Pancreas (tissue), 10 donors: ENCODE measurements at regions not wholly inside any gene's neighbourhood (a gene's known extent, or its start where the extent isn't known, plus 50 kb on each side); places are given as distances from the start of the nearest gene placed in this dataset.

Experiments
- ATAC-seq, 4 donors: fragments of 200-7000 bp; cut with Tn5 transposase; one replicate each; pipeline versions ENCODE4 v1.8.0 to v1.9.1; 2020; ENCODE audit warnings: mild to moderate bottlenecking in 4 of 4, moderate library complexity in 4 of 4
- DNase-seq, 6 donors: peaks; one replicate each; pipeline ENCODE4 v3.0.0-alpha.2; 2020
- FAIRE-seq: peaks from 2 replicates; lab custom pipeline; 2012; peaks lifted over from hg19 to GRCh38; lab: Jason Lieb, UNC
- H3K27ac ChIP-seq, 4 donors: fragments of 200-600 bp; sonication (generic); 1 replicate in 3 of 4; 2 replicates in 1 of 4; pipeline versions ENCODE4 v1.5.0 to v1.8.0; 2020
- H3K27me3 ChIP-seq, 4 donors: fragments of 200-600 bp; one replicate each; pipeline ENCODE4 v1.8.0; 2021
- H3K36me3 ChIP-seq, 3 donors: fragments of 200-600 bp; sonication (generic) in 1 of 3; one replicate each; pipeline versions ENCODE4 v1.5.0 to v1.8.0; 2020 to 2021
- H3K4me1 ChIP-seq, 3 donors: fragments of 200-600 bp; one replicate each; pipeline ENCODE4 v1.8.0; 2021
- H3K4me3 ChIP-seq, 4 donors: fragments of 200-600 bp; sonication (generic) in 2 of 4; one replicate each; pipeline versions ENCODE4 v1.5.0 to v1.8.0; 2020 to 2021
- H3K9me3 ChIP-seq, 4 donors: fragments of 200-600 bp; one replicate each; pipeline ENCODE4 v1.8.0; 2021
- WGBS, 2 donors: extraction: QIAGEN DNeasy Blood & Tissue Kit; methylation state at CpG; one replicate each; pipeline ENCODE4 v1.1.7; 2013; 5-methylcytosine and 5-hydroxymethylcytosine counted together
- intact Hi-C, 3 donors: fragments of 100-400 bp; cut with DNase I; formaldehyde crosslinking; loops; one replicate each; pipeline versions ENCODE4 v1.11.1 to v1.14.2; 2022
- TF ChIP-seq, protein P1 (sequence below), 4 donors: fragments of 200-600 bp; sonication (generic) in 3 of 4; IDR thresholded peaks; one replicate each; pipeline versions ENCODE4 v1.5.0 to v1.8.0; 2021; ENCODE audit warnings: antibody characterized with exemption in 4 of 4
- donor health status: healthy with polysubstance abuse.
- donor health status: DM: no; HTN: no; CAD: no; lungs with moderate emphysema.
- donor health status: DM: no; HTN: no; CAD: no.
- donor health status: control.
- donor health status: control.
- donor health status: Bipolar disorder and iron deficiency.
- donor health status: DM: yes; HTN: yes; CAD: no.
- donor health status: DM: no; HTN: no; CAD: no.
- donor health status: DM: no; HTN: no; CAD: no.
- donor health status: DM: yes; HTN: yes; CAD: no.

DNA sequence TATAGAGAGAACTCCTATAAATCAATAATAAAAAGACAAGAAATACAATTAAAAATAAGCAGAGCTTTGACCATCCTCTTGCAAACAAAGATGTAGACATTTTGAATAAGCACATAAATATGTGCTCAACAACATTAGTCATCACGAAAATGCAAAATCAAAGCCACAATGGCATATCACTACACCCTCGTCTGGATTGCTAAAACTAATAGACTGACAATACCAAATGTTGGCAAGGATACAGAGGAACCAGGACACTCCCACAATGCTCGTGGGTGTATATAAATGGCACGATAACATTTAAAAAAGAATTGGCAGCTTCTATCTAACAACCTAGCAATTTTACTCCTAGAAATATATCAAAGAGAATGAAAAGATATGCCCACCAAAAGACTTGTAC lies 530.8 kb downstream of the HAPSTR1 start:
- FAIRE-seq (no peak), DNase-seq (no peak), ATAC-seq (no peak)
- TF ChIP-seq, protein P1, sequence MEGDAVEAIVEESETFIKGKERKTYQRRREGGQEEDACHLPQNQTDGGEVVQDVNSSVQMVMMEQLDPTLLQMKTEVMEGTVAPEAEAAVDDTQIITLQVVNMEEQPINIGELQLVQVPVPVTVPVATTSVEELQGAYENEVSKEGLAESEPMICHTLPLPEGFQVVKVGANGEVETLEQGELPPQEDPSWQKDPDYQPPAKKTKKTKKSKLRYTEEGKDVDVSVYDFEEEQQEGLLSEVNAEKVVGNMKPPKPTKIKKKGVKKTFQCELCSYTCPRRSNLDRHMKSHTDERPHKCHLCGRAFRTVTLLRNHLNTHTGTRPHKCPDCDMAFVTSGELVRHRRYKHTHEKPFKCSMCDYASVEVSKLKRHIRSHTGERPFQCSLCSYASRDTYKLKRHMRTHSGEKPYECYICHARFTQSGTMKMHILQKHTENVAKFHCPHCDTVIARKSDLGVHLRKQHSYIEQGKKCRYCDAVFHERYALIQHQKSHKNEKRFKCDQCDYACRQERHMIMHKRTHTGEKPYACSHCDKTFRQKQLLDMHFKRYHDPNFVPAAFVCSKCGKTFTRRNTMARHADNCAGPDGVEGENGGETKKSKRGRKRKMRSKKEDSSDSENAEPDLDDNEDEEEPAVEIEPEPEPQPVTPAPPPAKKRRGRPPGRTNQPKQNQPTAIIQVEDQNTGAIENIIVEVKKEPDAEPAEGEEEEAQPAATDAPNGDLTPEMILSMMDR (IDR thresholded peaks at IDR 0.05), result no peak
- Histone ChIP-seq H3K9me3 (peaks cover 0 to 5% (median 0%) of the 10 kb centered on the region in 4 donors), H3K27me3 (no peaks in the 10 kb centered on the region), H3K27ac (no peak overlapping the region), H3K4me3 (no peak overlapping the region), H3K4me1 (no peaks in the 10 kb centered on the region), H3K36me3 (no peaks in the 10 kb centered on the region)
- 65 to 71% methylated on average over 4 of the region's 4 CpGs for WGBS, 2 donors
- intact Hi-C loops, result no loop called here

DNA sequence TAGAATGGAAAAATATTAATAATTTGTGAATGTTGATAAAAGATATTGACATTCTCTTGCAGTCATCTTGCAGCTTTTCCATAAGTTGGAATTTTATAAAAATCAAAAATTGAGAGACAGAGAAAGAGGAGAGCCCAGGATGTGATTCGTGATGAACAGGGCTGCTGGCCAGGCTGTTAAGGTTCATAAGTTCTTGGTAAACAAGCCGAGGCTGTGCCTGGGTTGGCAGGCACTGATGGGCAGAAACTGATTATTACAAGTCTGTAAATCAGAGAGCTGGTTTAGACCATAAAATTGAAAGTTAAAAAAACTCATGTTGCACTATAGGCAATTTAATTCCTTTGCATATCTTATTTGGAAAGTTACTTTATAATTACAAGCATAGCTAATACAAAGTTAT lies 533.7 kb downstream of the HAPSTR1 start:
- Histone ChIP-seq H3K4me1 (no peaks in the 10 kb centered on the region), H3K36me3 (no peaks in the 10 kb centered on the region), H3K4me3 (no peak overlapping the region), H3K9me3 (peaks cover 0 to under 1% (median 0%) of the 10 kb centered on the region in 4 donors), H3K27ac (no peak overlapping the region), H3K27me3 (no peaks in the 10 kb centered on the region)
- intact Hi-C loops, result no loop called here
- 19 to 20% methylated on average over 2 of the region's 2 CpGs for WGBS, 2 donors
- DNase-seq, result no peak
- TF ChIP-seq, protein P1 (IDR thresholded peaks at IDR 0.05), result no peak
- ATAC-seq, result peak in 2 of 4 donors; percentile 63 to 68
- no peak for FAIRE-seq

DNA sequence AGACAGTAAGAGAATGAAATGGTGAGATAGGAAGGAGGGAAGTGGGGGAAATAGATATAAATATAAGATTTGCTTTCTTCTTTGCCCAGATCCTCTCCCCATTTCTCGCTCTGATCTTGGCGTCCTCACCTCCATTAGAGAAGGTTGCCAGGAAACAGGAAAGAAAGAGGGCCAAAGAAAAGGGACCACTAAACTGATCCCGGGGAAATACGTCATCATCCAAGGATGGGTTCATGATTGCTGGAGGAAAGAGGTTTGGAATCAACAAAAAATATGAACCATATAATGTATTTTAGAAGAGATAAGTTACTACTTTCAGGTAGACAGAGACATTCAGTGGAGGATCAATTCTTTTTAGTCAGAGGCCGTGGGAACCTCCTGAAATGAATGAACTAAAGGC lies 536.0 kb downstream of the HAPSTR1 start:
- TF ChIP-seq, protein P1 (IDR thresholded peaks at IDR 0.05), result no peak
- ATAC-seq (no peak), DNase-seq (no peak), FAIRE-seq (no peak)
- H3K4me3 ChIP-seq, result no peak overlapping the region
- no peaks in the 10 kb centered on the region for H3K36me3 ChIP-seq
- 92 to 95% methylated on average over 5 of the region's 5 CpGs for WGBS, 2 donors
- intact Hi-C loops, result no loop called here
- H3K27ac ChIP-seq, result no peak overlapping the region
- H3K4me1 ChIP-seq, result peaks cover 0 to 10% (median 0%) of the 10 kb centered on the region in 3 donors
- H3K27me3 ChIP-seq, result no peaks in the 10 kb centered on the region
- no peaks in the 10 kb centered on the region for H3K9me3 ChIP-seq

DNA sequence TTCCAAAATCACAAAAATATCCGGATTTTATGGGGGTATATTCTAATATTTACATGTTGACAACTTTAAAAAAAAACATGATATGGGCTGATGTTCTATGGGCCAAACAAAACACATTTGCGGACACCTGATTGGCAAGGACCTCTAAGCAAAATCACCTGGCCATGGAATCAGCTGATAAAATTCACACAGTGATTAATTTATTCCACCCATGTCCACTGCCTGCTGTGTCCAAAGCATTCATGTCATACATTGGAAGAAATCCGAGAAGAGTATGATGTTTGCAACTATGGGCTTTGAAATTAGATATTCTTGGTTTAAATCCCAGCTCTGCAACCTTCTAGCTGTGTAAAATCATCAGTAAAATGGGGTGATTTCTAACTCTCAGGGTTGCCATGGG lies 538.7 kb downstream of the HAPSTR1 start:
- ATAC-seq, result peak; percentile 82 to 95 (median 87)

DNA sequence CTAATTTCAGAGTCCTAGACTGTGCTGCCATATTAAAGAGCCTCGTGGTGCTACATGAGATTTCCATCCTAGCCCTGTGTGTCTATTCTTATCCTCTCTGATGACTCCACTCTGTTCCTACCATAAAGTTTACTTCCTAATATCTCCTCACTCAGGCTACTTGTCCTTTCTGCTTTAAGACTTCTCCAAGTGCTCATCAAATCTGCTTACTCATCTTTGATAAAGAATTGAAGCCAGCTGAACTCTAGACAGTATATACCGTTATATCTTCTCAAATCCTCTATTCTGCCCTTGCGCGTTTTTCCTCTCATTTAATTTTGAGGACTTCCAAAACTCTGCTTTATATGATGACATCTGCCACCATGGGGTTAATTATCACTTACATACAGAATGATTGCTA lies 539.5 kb downstream of the HAPSTR1 start:
- Histone ChIP-seq H3K27me3 (no peaks in the 10 kb centered on the region), H3K9me3 (no peaks in the 10 kb centered on the region), H3K27ac (peak overlapping the region in 1 of 4 donors; percentile 16), H3K36me3 (no peaks in the 10 kb centered on the region), H3K4me3 (no peak overlapping the region), H3K4me1 (peaks cover 0 to 10% (median 0%) of the 10 kb centered on the region in 3 donors)
- 93 to 97% methylated on average over 4 of the region's 4 CpGs for WGBS, 2 donors
- DNase-seq (no peak), FAIRE-seq (no peak), ATAC-seq (no peak)
- TF ChIP-seq, protein P1 (IDR thresholded peaks at IDR 0.05), result no peak
- intact Hi-C loops, result no loop called here

More for the DNA sequence above, 538.7 kb downstream of the HAPSTR1 start:
- Histone ChIP-seq H3K4me1 (peaks cover 0 to 10% (median 0%) of the 10 kb centered on the region in 3 donors), H3K9me3 (no peaks in the 10 kb centered on the region), H3K27me3 (no peaks in the 10 kb centered on the region), H3K27ac (peak overlapping the region in 1 of 4 donors; percentile 19), H3K36me3 (no peaks in the 10 kb centered on the region), H3K4me3 (no peak overlapping the region)
- WGBS, 2 donors, result 30 to 33% methylated on average over 3 of the region's 3 CpGs
- intact Hi-C loops, result no loop called here
- TF ChIP-seq, protein P1 (IDR thresholded peaks at IDR 0.05), result no peak
- DNase-seq, result peak in 3 of 6 donors; percentile 34 to 59 (median 49)
- no peak for FAIRE-seq
